ENCODE measurements at regions not wholly inside any gene's neighbourhood (a gene's known extent, or its start where the extent isn't known, plus 50 kb on each side); places are given as distances from the start of the nearest gene placed in this dataset.

DNA sequence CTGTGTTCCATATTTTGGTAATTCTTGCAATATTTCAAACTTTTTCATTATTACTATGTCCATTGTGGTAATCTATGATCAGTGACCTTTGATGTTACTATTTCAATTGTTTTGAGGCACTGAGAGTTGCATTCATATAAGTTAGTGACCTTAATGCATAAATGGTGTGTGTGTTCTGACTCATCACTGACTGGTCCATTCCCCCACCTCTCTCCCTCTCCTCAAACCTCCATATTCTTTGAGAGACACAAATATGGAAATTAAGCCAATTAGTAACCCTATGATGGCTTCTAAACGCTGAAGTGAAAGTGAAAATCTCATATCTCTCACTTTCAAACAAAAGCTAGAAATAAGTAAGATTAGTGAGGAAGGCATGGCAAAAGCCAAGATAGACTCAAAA is 739.6 kb downstream of the CCSER2 start:
- FAIRE-seq (no peak), DNase-seq (no peak)
- Histone ChIP-seq H3K9ac (ENCODE audit: low read length in 3 of 3) (no peak overlapping the region), H3K4me3 (ENCODE audit: low read length in 3 of 3) (no peak overlapping the region), H3K9me3 (ENCODE audit: control insufficient read depth in 2 of 3, insufficient read depth in 1 of 3, low read length in 3 of 3) (no peaks in the 10 kb centered on the region), H3K27ac (ENCODE audit: low read depth in 2 of 2, low read length in 2 of 2) (no peak overlapping the region), H3K4me1 (ENCODE audit: control insufficient read depth in 2 of 3, insufficient read depth in 2 of 3, low read depth in 1 of 3, low read length in 3 of 3) (no peaks in the 10 kb centered on the region), H3K27me3 (ENCODE audit: control insufficient read depth, insufficient read depth, low read length) (no peaks in the 10 kb centered on the region), H3K36me3 (ENCODE audit: control insufficient read depth in 2 of 3, insufficient read depth in 3 of 3, low read length in 3 of 3) (no peaks in the 10 kb centered on the region)
- intact Hi-C loops (cut with DNase I): no loop called here
- TF ChIP-seq, protein P1, sequence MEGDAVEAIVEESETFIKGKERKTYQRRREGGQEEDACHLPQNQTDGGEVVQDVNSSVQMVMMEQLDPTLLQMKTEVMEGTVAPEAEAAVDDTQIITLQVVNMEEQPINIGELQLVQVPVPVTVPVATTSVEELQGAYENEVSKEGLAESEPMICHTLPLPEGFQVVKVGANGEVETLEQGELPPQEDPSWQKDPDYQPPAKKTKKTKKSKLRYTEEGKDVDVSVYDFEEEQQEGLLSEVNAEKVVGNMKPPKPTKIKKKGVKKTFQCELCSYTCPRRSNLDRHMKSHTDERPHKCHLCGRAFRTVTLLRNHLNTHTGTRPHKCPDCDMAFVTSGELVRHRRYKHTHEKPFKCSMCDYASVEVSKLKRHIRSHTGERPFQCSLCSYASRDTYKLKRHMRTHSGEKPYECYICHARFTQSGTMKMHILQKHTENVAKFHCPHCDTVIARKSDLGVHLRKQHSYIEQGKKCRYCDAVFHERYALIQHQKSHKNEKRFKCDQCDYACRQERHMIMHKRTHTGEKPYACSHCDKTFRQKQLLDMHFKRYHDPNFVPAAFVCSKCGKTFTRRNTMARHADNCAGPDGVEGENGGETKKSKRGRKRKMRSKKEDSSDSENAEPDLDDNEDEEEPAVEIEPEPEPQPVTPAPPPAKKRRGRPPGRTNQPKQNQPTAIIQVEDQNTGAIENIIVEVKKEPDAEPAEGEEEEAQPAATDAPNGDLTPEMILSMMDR (IDR thresholded peaks at IDR 0.05; ENCODE audit: borderline replicate concordance, extremely low read depth, insufficient read depth): no peak

DNA sequence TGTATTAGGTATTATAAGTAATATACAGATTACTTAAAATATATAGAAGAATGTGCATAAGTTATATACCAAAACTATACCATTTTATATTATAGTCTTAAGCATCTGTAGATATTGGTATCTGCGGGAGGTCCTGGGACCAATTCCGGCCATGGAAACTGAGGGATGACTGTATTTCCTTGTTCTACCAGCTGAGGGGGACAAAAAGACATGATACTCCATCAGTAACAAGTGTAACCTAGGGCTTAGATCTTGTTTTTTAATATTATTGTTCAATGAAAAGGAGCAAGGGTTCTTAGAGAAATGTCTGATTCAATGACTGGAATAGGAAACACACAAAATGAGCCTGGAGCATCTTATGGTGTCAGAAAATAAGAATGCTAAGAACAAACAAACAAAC is 752.5 kb downstream of the CCSER2 start:
- no peak overlapping the region for H3K4me3 ChIP-seq (ENCODE audit: low read length in 3 of 3)
- no peaks in the 10 kb centered on the region for H3K36me3 ChIP-seq (ENCODE audit: control insufficient read depth in 2 of 3, insufficient read depth in 3 of 3, low read length in 3 of 3)
- no peak overlapping the region for H3K9ac ChIP-seq (ENCODE audit: low read length in 3 of 3)
- H3K27me3 ChIP-seq (ENCODE audit: control insufficient read depth, insufficient read depth, low read length): no peaks in the 10 kb centered on the region
- H3K27ac ChIP-seq (ENCODE audit: low read depth in 2 of 2, low read length in 2 of 2): no peak overlapping the region
- TF ChIP-seq, protein P1 (IDR thresholded peaks at IDR 0.05; ENCODE audit: borderline replicate concordance, extremely low read depth, insufficient read depth): no peak
- FAIRE-seq: no peak
- H3K4me1 ChIP-seq (ENCODE audit: control insufficient read depth in 2 of 3, insufficient read depth in 2 of 3, low read depth in 1 of 3, low read length in 3 of 3): no peaks in the 10 kb centered on the region
- DNase-seq: no peak
- no peaks in the 10 kb centered on the region for H3K9me3 ChIP-seq (ENCODE audit: control insufficient read depth in 2 of 3, insufficient read depth in 1 of 3, low read length in 3 of 3)
- intact Hi-C loops (cut with DNase I): no loop called here

DNA sequence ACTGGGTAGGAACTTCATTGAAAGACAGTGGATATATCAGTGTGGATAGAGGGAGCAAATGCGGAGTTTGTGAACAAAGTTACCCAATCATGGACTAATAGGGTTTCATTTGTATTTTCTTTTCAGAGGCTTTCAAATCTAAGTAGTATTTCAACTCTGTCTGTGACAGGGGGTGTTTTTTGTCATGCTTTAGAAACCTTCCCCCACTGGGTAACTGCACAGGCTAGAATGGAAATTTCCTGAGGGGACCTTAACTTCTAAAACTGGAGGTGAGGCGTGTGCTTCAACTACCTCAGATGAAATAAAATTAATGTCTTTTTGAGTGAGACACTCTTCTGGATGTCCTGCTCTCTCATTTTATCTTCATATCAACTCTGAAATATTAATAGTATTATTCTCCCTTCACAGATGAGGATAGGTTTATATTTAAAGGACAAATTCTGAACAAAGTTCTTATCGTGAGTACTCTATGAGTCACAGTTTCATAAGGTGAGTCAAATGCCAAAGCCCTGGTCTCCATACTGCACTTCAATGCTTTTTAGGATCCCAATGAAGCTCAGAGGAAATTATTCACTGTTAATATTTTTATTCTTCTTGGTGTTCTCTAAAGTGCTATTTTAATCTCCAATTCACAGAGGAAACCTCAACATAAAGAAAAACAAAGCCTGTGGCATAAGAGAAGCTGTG is 770.6 kb downstream of the CCSER2 start:
- no peak overlapping the region for H3K27ac ChIP-seq (ENCODE audit: low read depth in 2 of 2, low read length in 2 of 2)

More for the DNA sequence above, 770.6 kb downstream of the CCSER2 start:
- TF ChIP-seq, protein P1 (IDR thresholded peaks at IDR 0.05; ENCODE audit: borderline replicate concordance, extremely low read depth, insufficient read depth): no peak
- no peak overlapping the region for H3K4me3 ChIP-seq (ENCODE audit: low read length in 3 of 3)
- DNase-seq (no peak), FAIRE-seq (no peak)
- no peaks in the 10 kb centered on the region for H3K36me3 ChIP-seq (ENCODE audit: control insufficient read depth in 2 of 3, insufficient read depth in 3 of 3, low read length in 3 of 3)
- intact Hi-C loops (cut with DNase I): no loop called here
- H3K9ac ChIP-seq (ENCODE audit: low read length in 3 of 3): no peak overlapping the region
- H3K27me3 ChIP-seq (ENCODE audit: control insufficient read depth, insufficient read depth, low read length): no peaks in the 10 kb centered on the region
- no peaks in the 10 kb centered on the region for H3K9me3 ChIP-seq (ENCODE audit: control insufficient read depth in 2 of 3, insufficient read depth in 1 of 3, low read length in 3 of 3)
- no peaks in the 10 kb centered on the region for H3K4me1 ChIP-seq (ENCODE audit: control insufficient read depth in 2 of 3, insufficient read depth in 2 of 3, low read depth in 1 of 3, low read length in 3 of 3)

Data from kidney (tissue), 13 donors.